ENCODE measurements at regions not wholly inside any gene's neighbourhood (a gene's known extent, or its start where the extent isn't known, plus 50 kb on each side); places are given as distances from the start of the nearest gene placed in this dataset.
"Not testable (repeated sequence)": the region's sequence is repeated elsewhere in the genome, so short reads cannot be mapped to it uniquely, and the experiment has no call there.

- in situ Hi-C loops (cut with MboI; ENCODE audit: low sequenced_read_pairs): no loop called here
These were observed 1002.5 kb upstream of the LCORL start for GRCh38 chr4:19024047-19024446.

GRCh38 chr4:19021617-19022016, 1000.1 kb upstream of the LCORL start:
- in situ Hi-C loops (cut with MboI; ENCODE audit: low sequenced_read_pairs): no loop called here

- in situ Hi-C loops (cut with MboI; ENCODE audit: low sequenced_read_pairs): not testable (repeated sequence)
These were observed 995.0 kb upstream of the LCORL start for GRCh38 chr4:19016550-19016949.

- in situ Hi-C loops (cut with MboI; ENCODE audit: low sequenced_read_pairs): no loop called here
These were observed 993.0 kb upstream of the LCORL start for GRCh38 chr4:19014594-19014993.

- in situ Hi-C loops (cut with MboI; ENCODE audit: low sequenced_read_pairs): no loop called here
These were observed 989.2 kb upstream of the LCORL start for GRCh38 chr4:19010761-19011160.

GRCh38 chr4:19009881-19010280, 988.3 kb upstream of the LCORL start:
- in situ Hi-C loops (cut with MboI; ENCODE audit: low sequenced_read_pairs): no loop called here

GRCh38 chr4:19005211-19005610, 983.7 kb upstream of the LCORL start:
- in situ Hi-C loops (cut with MboI; ENCODE audit: low sequenced_read_pairs): no loop called here

- in situ Hi-C loops (cut with MboI; ENCODE audit: low sequenced_read_pairs): no loop called here
These were observed 980.6 kb upstream of the LCORL start for GRCh38 chr4:19002170-19002569.

- in situ Hi-C loops (cut with MboI; ENCODE audit: low sequenced_read_pairs): no loop called here
These were observed 978.0 kb upstream of the LCORL start for GRCh38 chr4:18999595-18999994.

- in situ Hi-C loops (cut with MboI; ENCODE audit: low sequenced_read_pairs): no loop called here
These were observed 959.7 kb upstream of the LCORL start for GRCh38 chr4:18981234-18981615.

- in situ Hi-C loops (cut with MboI; ENCODE audit: low sequenced_read_pairs): no loop called here
These were observed 959.1 kb upstream of the LCORL start for GRCh38 chr4:18980516-18981233.

- in situ Hi-C loops (cut with MboI; ENCODE audit: low sequenced_read_pairs): no loop called here
These were observed 955.3 kb upstream of the LCORL start for GRCh38 chr4:18976884-18977283.

GRCh38 chr4:18975916-18976808, 954.6 kb upstream of the LCORL start:
- in situ Hi-C loops (cut with MboI; ENCODE audit: low sequenced_read_pairs): no loop called here

- in situ Hi-C loops (cut with MboI; ENCODE audit: low sequenced_read_pairs): no loop called here
These were observed 951.7 kb upstream of the LCORL start for GRCh38 chr4:18973296-18973695.

- in situ Hi-C loops (cut with MboI; ENCODE audit: low sequenced_read_pairs): no loop called here
These were observed 940.3 kb upstream of the LCORL start for GRCh38 chr4:18961879-18962278.

GRCh38 chr4:18961266-18961665, 939.7 kb upstream of the LCORL start:
- in situ Hi-C loops (cut with MboI; ENCODE audit: low sequenced_read_pairs): no loop called here

- in situ Hi-C loops (cut with MboI; ENCODE audit: low sequenced_read_pairs): no loop called here
These were observed 936.2 kb upstream of the LCORL start for GRCh38 chr4:18957716-18958115.

GRCh38 chr4:18954538-18954937, 933.0 kb upstream of the LCORL start:
- in situ Hi-C loops (cut with MboI; ENCODE audit: low sequenced_read_pairs): no loop called here

GRCh38 chr4:18953613-18954012, 932.1 kb upstream of the LCORL start:
- in situ Hi-C loops (cut with MboI; ENCODE audit: low sequenced_read_pairs): no loop called here

- in situ Hi-C loops (cut with MboI; ENCODE audit: low sequenced_read_pairs): no loop called here
These were observed 923.9 kb upstream of the LCORL start for GRCh38 chr4:18945464-18945863.

- in situ Hi-C loops (cut with MboI; ENCODE audit: low sequenced_read_pairs): no loop called here
These were observed 921.3 kb upstream of the LCORL start for GRCh38 chr4:18942874-18943273.

All from HL-60/S4 (cell line).